IMR-90 (cell line): ENCODE measurements at regions not wholly inside any gene's neighbourhood (a gene's known extent, or its start where the extent isn't known, plus 50 kb on each side); places are given as distances from the start of the nearest gene placed in this dataset.

ENCODE experiments used
- ATAC-seq: fragments of 200-7000 bp; cut with Tn5 transposase; 2 replicates; pipeline ENCODE4 v1.9.1; 2020; ENCODE audit warnings: low read depth, mild to moderate bottlenecking, moderate library complexity
- BruUV-seq: library from RNA; stranded (reverse); fragments of 400-500 nt; replicated peaks from 2 replicates; lab custom pipeline; 2021; lab: Mats Ljungman, UMichigan
- CTCF ChIA-PET: fragments of 300-600 bp; formaldehyde crosslinking; extraction: SDS; loops from one replicate; lab custom pipeline; 2021; ENCODE audit warnings: antibody characterized with exemption; lab: Yijun Ruan, JAX
- POLR2A ChIA-PET: fragments of 300-600 bp; sonication (Branson Sonifier 250); formaldehyde crosslinking; loops from one replicate; lab custom pipeline; 2022; ENCODE audit warnings: antibody characterized with exemption; ENCODE audit not compliant: unreplicated experiment; lab: Charles Lee
- DNase-seq: peaks from one replicate; pipeline ENCODE4 v3.0.0; 2013
- H2AFZ ChIP-seq: replicated peaks from 2 replicates; pipeline ENCODE3; 2013; ENCODE audit warnings: low read length, mild to moderate bottlenecking; ENCODE audit not compliant: poor library complexity
- H2AK5ac ChIP-seq: 2 replicates; pipeline ENCODE4 v1.6.1; 2013; ENCODE audit warnings: low read depth, low read length, inconsistent platforms
- H2AK9ac ChIP-seq: replicated peaks from 2 replicates; pipeline ENCODE3; 2013; ENCODE audit warnings: mild to moderate bottlenecking, low read depth, low read length, moderate library complexity; ENCODE audit not compliant: poor library complexity
- H2BK120ac ChIP-seq: 2 replicates; pipeline ENCODE4 v1.6.1; 2013; ENCODE audit warnings: low read depth, low read length, inconsistent platforms
- H2BK15ac ChIP-seq: 3 replicates; pipeline ENCODE4 v1.6.1; 2013; ENCODE audit warnings: low read depth, low read length, inconsistent platforms
- H2BK20ac ChIP-seq: 2 replicates; pipeline ENCODE4 v1.6.1; 2013; ENCODE audit warnings: low read depth, mild to moderate bottlenecking, inconsistent platforms, low read length, moderate library complexity
- H2BK5ac ChIP-seq: 2 replicates; pipeline ENCODE4 v1.6.1; 2013; ENCODE audit warnings: mild to moderate bottlenecking, low read depth, low read length, inconsistent platforms; ENCODE audit not compliant: poor library complexity, severe bottlenecking
- H3K14ac ChIP-seq: replicated peaks from 2 replicates; pipeline ENCODE4 v1.6.1; 2013; ENCODE audit warnings: low read depth, low read length, inconsistent platforms
- H3K18ac ChIP-seq: 2 replicates; pipeline ENCODE4 v1.6.1; 2013; ENCODE audit warnings: low read depth, low read length, control low read depth
- H3K23ac ChIP-seq: 2 replicates; pipeline ENCODE4 v1.6.1; 2013; ENCODE audit warnings: low read depth, low read length, inconsistent platforms
- H3K27ac ChIP-seq: 2 replicates; pipeline ENCODE4 v1.5.1; 2013; ENCODE audit warnings: mild to moderate bottlenecking, control low read depth, low read length; ENCODE audit not compliant: insufficient read depth
- H3K27me3 ChIP-seq: 2 replicates; pipeline ENCODE4 v1.6.1; 2013; ENCODE audit warnings: low read length; ENCODE audit not compliant: control insufficient read depth, insufficient read depth
- H3K36me3 ChIP-seq: 2 replicates; pipeline ENCODE4 v1.6.1; 2013; ENCODE audit warnings: low read length, mixed read lengths; ENCODE audit not compliant: control insufficient read depth, insufficient read depth
- H3K4ac ChIP-seq: 2 replicates; pipeline ENCODE4 v1.6.1; 2013; ENCODE audit warnings: low read depth, low read length, inconsistent platforms
- H3K4me1 ChIP-seq: 2 replicates; pipeline ENCODE4 v1.6.1; 2013; ENCODE audit warnings: low read length, mixed read lengths; ENCODE audit not compliant: control insufficient read depth, insufficient read depth
- H3K4me2 ChIP-seq: 2 replicates; pipeline ENCODE4 v1.6.1; 2013; ENCODE audit warnings: low read depth, mild to moderate bottlenecking, control low read depth, low read length, moderate library complexity
- H3K4me3 ChIP-seq: 2 replicates; pipeline ENCODE4 v1.5.1; 2013; ENCODE audit warnings: low read depth, mild to moderate bottlenecking, control low read depth, low read length, moderate library complexity; ENCODE audit not compliant: insufficient read depth
- H3K56ac ChIP-seq: 2 replicates; pipeline ENCODE4 v1.6.1; 2013; ENCODE audit warnings: low read length, inconsistent platforms; ENCODE audit not compliant: insufficient read depth; ENCODE audit errors: extremely low read depth
- H3K79me1 ChIP-seq, 2 experiments: 2 replicates each; pipeline ENCODE4 v1.6.1; 2013; ENCODE audit warnings: low read length in 2 of 2, inconsistent platforms in 1 of 2, low read depth in 1 of 2
- H3K9ac ChIP-seq: 2 replicates; pipeline ENCODE4 v1.6.1; 2013; ENCODE audit warnings: low read depth, low read length, control low read depth
- H3K9me1 ChIP-seq: 2 replicates; pipeline ENCODE4 v1.6.1; 2013; ENCODE audit warnings: low read length, inconsistent platforms; ENCODE audit not compliant: insufficient read depth
- H3K9me3 ChIP-seq: 2 replicates; pipeline ENCODE4 v1.6.1; 2013; ENCODE audit warnings: low read length; ENCODE audit not compliant: control insufficient read depth, insufficient read depth
- H4K20me1 ChIP-seq: 2 replicates; pipeline ENCODE4 v1.6.1; 2013; ENCODE audit warnings: low read length, inconsistent platforms; ENCODE audit not compliant: insufficient read depth
- H4K5ac ChIP-seq: 2 replicates; pipeline ENCODE4 v1.6.1; 2013; ENCODE audit warnings: mild to moderate bottlenecking, low read depth, low read length, control low read depth
- H4K8ac ChIP-seq, 2 experiments: 2 replicates each; pipeline ENCODE4 v1.6.1; 2013; ENCODE audit warnings: low read depth in 2 of 2, low read length in 2 of 2, control low read depth in 1 of 2, inconsistent platforms in 1 of 2
- H4K91ac ChIP-seq: 2 replicates; pipeline ENCODE4 v1.6.1; 2013; ENCODE audit warnings: low read depth, low read length, inconsistent platforms; ENCODE audit not compliant: insufficient read depth
- BHLHE40 ChIP-seq: fragments of 150-350 bp; IDR thresholded peaks from 2 replicates; pipeline ENCODE4 v1.6.1; 2016; ENCODE audit warnings: mild to moderate bottlenecking, low read depth, low read length
- CEBPB ChIP-seq: IDR thresholded peaks from 2 replicates; pipeline ENCODE4 v1.6.1; 2012; ENCODE audit warnings: low read depth, low read length, improper control_type of control experiment
- CHD1 ChIP-seq: IDR thresholded peaks from 2 replicates; pipeline ENCODE4 v1.6.1; 2012; ENCODE audit warnings: low read depth, low read length, improper control_type of control experiment
- FOS ChIP-seq: fragments of 150-350 bp; IDR thresholded peaks from 2 replicates; pipeline ENCODE4 v1.6.1; 2016; ENCODE audit warnings: low read depth, low read length
- MAFK ChIP-seq: IDR thresholded peaks from 2 replicates; pipeline ENCODE4 v1.6.1; 2012; ENCODE audit warnings: low read depth, low read length, improper control_type of control experiment
- MAZ ChIP-seq: IDR thresholded peaks from 2 replicates; pipeline ENCODE4 v1.6.1; 2012; ENCODE audit warnings: low read depth, mild to moderate bottlenecking, low read length, improper control_type of control experiment, moderate library complexity, borderline replicate concordance
- MXI1 ChIP-seq: IDR thresholded peaks from 2 replicates; pipeline ENCODE4 v1.6.1; 2012; ENCODE audit warnings: low read depth, mild to moderate bottlenecking, low read length, moderate library complexity, borderline replicate concordance
- NFE2L2 ChIP-seq: fragments of 150-350 bp; IDR thresholded peaks from 2 replicates; pipeline ENCODE4 v1.6.1; 2016; ENCODE audit warnings: low read depth, mild to moderate bottlenecking, low read length
- POLR2A ChIP-seq: IDR thresholded peaks from 2 replicates; pipeline ENCODE4 v1.6.1; 2012; ENCODE audit warnings: mild to moderate bottlenecking, low read depth, low read length
- RAD21 ChIP-seq: IDR thresholded peaks from 2 replicates; pipeline ENCODE4 v1.6.1; 2012; ENCODE audit warnings: low read length, improper control_type of control experiment
- RCOR1 ChIP-seq: IDR thresholded peaks from 2 replicates; pipeline ENCODE4 v1.6.1; 2012; ENCODE audit warnings: mild to moderate bottlenecking, low read length, improper control_type of control experiment; ENCODE audit not compliant: insufficient replicate concordance
- RFX5 ChIP-seq: IDR thresholded peaks from 2 replicates; pipeline ENCODE4 v1.8.0; 2012; ENCODE audit warnings: low read depth, mild to moderate bottlenecking, low read length, moderate library complexity
- SMC3 ChIP-seq: fragments of 150-350 bp; IDR thresholded peaks from 2 replicates; pipeline ENCODE4 v1.6.1; 2016; ENCODE audit warnings: low read depth, mild to moderate bottlenecking, antibody characterized with exemption, low read length, moderate library complexity
- WGBS, 2 experiments: methylation state at CpG; one replicate each; pipeline versions ENCODE4 v1.1.5 to v1.1.7; 2013; ENCODE audit warnings: missing lambda C conversion rate in 2 of 2; ENCODE audit not compliant: insufficient read length in 1 of 2; ENCODE audit errors: extremely low coverage in 2 of 2; 5-methylcytosine and 5-hydroxymethylcytosine counted together
- dilution Hi-C: fragments of 300-500 bp; cut with HindIII; formaldehyde crosslinking; loops from one replicate; pipeline ENCODE4 v1.14.3; 2018; ENCODE audit warnings: low sequenced_read_pairs; ENCODE audit not compliant: unreplicated experiment
- in situ Hi-C: fragments of 300-500 bp; cut with MboI; formaldehyde crosslinking; loops from 3 replicates; pipeline ENCODE4 v1.14.3; 2019; ENCODE audit warnings: low sequenced_read_pairs, inconsistent platforms, mixed read lengths
- intact Hi-C: fragments of 100-400 bp; cut with micrococcal nuclease; formaldehyde crosslinking; loops from 2 replicates; pipeline ENCODE4 v1.10.0; 2022
- TF ChIP-seq, protein P1 (sequence below): conservative IDR thresholded peaks from 2 replicates; pipeline ENCODE4 v1.5.1; 2012; ENCODE audit warnings: mild to moderate bottlenecking, low read depth, low read length, improper control_type of control experiment
- TF ChIP-seq, protein P2 (sequence below): fragments of 150-350 bp; IDR thresholded peaks from 2 replicates; pipeline ENCODE4 v1.6.1; 2016; ENCODE audit warnings: low read depth, mild to moderate bottlenecking, low read length, moderate library complexity, borderline replicate concordance
- TF ChIP-seq, protein P3 (sequence below): fragments of 150-350 bp; IDR thresholded peaks from 2 replicates; pipeline ENCODE4 v1.6.1; 2017; ENCODE audit warnings: mild to moderate bottlenecking, antibody characterized with exemption, low read length, low read depth

DNA sequence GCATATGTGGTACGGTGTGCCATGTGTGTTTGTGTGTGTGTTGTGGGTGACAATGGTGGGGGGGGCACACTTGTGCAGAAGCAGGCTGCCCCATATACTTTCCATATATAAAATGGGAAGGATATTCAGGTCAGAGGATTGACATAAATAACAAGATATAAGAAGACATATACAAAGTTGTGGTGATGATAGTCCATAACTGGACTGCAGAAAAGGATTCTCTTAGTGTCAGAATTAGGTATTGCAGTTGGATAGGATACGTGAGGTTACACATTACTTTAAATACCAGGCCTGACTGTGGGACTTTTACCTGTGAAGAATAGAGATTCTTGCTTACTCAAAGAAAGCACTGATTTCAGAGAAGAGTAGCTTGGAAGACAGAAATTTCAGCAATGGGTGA, 1260.3 kb downstream of the EPHA7 start:
- ChIA-PET CTCF (interaction anchor here (0.6 kb wide), 1 partner anchor 22 kb away, joined by 3 read pairs; no protein-coding TSS in a partner anchor), POLR2A (interaction anchor here (0.6 kb wide), 1 partner anchor 434 kb away, joined by 6 read pairs; no protein-coding TSS in a partner anchor)
- no peak overlapping the region for H4K5ac ChIP-seq
- H3K36me3 ChIP-seq, result no peaks in the 10 kb centered on the region
- H2BK5ac ChIP-seq, result no peak overlapping the region
- no TSS peak for BruUV-seq
- no peak overlapping the region for H2AK5ac ChIP-seq
- no peak overlapping the region for H3K4me3 ChIP-seq
- H3K56ac ChIP-seq, result no peak overlapping the region
- no peak overlapping the region for H2AK9ac ChIP-seq
- H4K91ac ChIP-seq, result no peak overlapping the region
- H2BK20ac ChIP-seq, result no peak overlapping the region
- H3K79me1 ChIP-seq, result no peaks in the 10 kb centered on the region
- in situ Hi-C loops, result no loop called here
- WGBS, 2 experiments, result no CpG with 5 or more reads among the region's 2 CpGs
- H2BK15ac ChIP-seq, result no peak overlapping the region
- TF ChIP-seq POLR2A (no peak), BHLHE40 (no peak), FOS (no peak), CEBPB (no peak), RAD21 (no peak), MAFK (no peak), CHD1 (no peak), SMC3 (no peak), RCOR1 (no peak), NFE2L2 (no peak), RFX5 (no peak), MAZ (no peak), MXI1 (no peak)
- TF ChIP-seq, protein P1, sequence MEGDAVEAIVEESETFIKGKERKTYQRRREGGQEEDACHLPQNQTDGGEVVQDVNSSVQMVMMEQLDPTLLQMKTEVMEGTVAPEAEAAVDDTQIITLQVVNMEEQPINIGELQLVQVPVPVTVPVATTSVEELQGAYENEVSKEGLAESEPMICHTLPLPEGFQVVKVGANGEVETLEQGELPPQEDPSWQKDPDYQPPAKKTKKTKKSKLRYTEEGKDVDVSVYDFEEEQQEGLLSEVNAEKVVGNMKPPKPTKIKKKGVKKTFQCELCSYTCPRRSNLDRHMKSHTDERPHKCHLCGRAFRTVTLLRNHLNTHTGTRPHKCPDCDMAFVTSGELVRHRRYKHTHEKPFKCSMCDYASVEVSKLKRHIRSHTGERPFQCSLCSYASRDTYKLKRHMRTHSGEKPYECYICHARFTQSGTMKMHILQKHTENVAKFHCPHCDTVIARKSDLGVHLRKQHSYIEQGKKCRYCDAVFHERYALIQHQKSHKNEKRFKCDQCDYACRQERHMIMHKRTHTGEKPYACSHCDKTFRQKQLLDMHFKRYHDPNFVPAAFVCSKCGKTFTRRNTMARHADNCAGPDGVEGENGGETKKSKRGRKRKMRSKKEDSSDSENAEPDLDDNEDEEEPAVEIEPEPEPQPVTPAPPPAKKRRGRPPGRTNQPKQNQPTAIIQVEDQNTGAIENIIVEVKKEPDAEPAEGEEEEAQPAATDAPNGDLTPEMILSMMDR, result no peak
- TF ChIP-seq, protein P2, sequence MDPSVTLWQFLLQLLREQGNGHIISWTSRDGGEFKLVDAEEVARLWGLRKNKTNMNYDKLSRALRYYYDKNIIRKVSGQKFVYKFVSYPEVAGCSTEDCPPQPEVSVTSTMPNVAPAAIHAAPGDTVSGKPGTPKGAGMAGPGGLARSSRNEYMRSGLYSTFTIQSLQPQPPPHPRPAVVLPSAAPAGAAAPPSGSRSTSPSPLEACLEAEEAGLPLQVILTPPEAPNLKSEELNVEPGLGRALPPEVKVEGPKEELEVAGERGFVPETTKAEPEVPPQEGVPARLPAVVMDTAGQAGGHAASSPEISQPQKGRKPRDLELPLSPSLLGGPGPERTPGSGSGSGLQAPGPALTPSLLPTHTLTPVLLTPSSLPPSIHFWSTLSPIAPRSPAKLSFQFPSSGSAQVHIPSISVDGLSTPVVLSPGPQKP, result no peak
- TF ChIP-seq, protein P3, sequence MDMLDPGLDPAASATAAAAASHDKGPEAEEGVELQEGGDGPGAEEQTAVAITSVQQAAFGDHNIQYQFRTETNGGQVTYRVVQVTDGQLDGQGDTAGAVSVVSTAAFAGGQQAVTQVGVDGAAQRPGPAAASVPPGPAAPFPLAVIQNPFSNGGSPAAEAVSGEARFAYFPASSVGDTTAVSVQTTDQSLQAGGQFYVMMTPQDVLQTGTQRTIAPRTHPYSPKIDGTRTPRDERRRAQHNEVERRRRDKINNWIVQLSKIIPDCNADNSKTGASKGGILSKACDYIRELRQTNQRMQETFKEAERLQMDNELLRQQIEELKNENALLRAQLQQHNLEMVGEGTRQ, result no peak
- H3K9me1 ChIP-seq, result no peaks in the 10 kb centered on the region
- H3K23ac ChIP-seq, result no peak overlapping the region
- no peak for ATAC-seq
- H3K27me3 ChIP-seq, result no peaks in the 10 kb centered on the region
- no peak overlapping the region for H3K18ac ChIP-seq
- H4K8ac ChIP-seq, result no peak overlapping the region
- intact Hi-C loops, result no loop called here
- H2AFZ ChIP-seq, result no peak overlapping the region
- H3K4ac ChIP-seq, result no peak overlapping the region
- dilution Hi-C loops, result no loop called here
- no peak for DNase-seq
- H3K27ac ChIP-seq, result no peak overlapping the region
- no peaks in the 10 kb centered on the region for H4K20me1 ChIP-seq
- H3K9ac ChIP-seq, result no peak overlapping the region
- H3K14ac ChIP-seq, result no peak overlapping the region
- no peaks in the 10 kb centered on the region for H3K4me1 ChIP-seq
- H2BK120ac ChIP-seq, result no peak overlapping the region
- no peaks in the 10 kb centered on the region for H3K9me3 ChIP-seq
- H3K4me2 ChIP-seq, result no peak overlapping the region
